Adrenal gland (tissue), 9 donors: ENCODE measurements at regions not wholly inside any gene's neighbourhood (a gene's known extent, or its start where the extent isn't known, plus 50 kb on each side); places are given as distances from the start of the nearest gene placed in this dataset.

Experiments
- DNase-seq, 7 donors: peaks; one replicate each; pipeline ENCODE4 v3.0.0-alpha.2; 2019 to 2020
- H3K27ac ChIP-seq, 5 donors: fragments of 200-600 bp; sonication (generic) in 4 of 5; 1 replicate in 3 of 5; 2 replicates in 2 of 5; pipeline versions ENCODE4 v1.5.1 to v1.8.0; 2016 to 2020; ENCODE audit warnings: mild to moderate bottlenecking in 1 of 5
- H3K27me3 ChIP-seq: fragments of 200-600 bp; 2 replicates; pipeline ENCODE4 v1.8.0; 2021
- H3K36me3 ChIP-seq, 2 donors: fragments of 200-600 bp; replicated peaks in 1 of 2; 1 replicate in 1 of 2; 2 replicates in 1 of 2; pipeline versions ENCODE4 v1.5.1 to v1.8.0; 2018 to 2022
- H3K4me1 ChIP-seq, 2 donors: fragments of 200-600 bp; replicated peaks in 1 of 2; 1 replicate in 1 of 2; 2 replicates in 1 of 2; pipeline versions ENCODE4 v1.5.1 to v1.8.0; 2018 to 2021
- H3K4me3 ChIP-seq, 4 donors: fragments of 200-600 bp; sonication (generic) in 3 of 4; one replicate each; pipeline ENCODE4 v1.5.1; 2016 to 2018
- H3K9me3 ChIP-seq, 3 donors: fragments of 200-600 bp; sonication (generic) in 1 of 3; replicated peaks in 1 of 3; 1 replicate in 2 of 3; 2 replicates in 1 of 3; pipeline versions ENCODE4 v1.5.1 to v1.8.0; 2016 to 2021
- POLR2A ChIP-seq, 2 donors: fragments of 450-650 bp; IDR thresholded peaks; one replicate each; pipeline ENCODE4 v1.6.1; 2017; ENCODE audit warnings: antibody characterized with exemption in 2 of 2, mild to moderate bottlenecking in 2 of 2, moderate library complexity in 1 of 2
- WGBS, 4 donors: extraction: QIAGEN DNeasy Blood & Tissue Kit in 2 of 4; methylation state at CpG; one replicate each; pipeline versions ENCODE4 v1.1.5 to v1.1.7; 2013 to 2017; 5-methylcytosine and 5-hydroxymethylcytosine counted together
- intact Hi-C, 2 donors: fragments of 100-400 bp; cut with DNase I; formaldehyde crosslinking; loops; one replicate each; pipeline versions ENCODE4 v1.14.1 to v1.15.0; 2022 to 2023
- TF ChIP-seq, protein P1 (sequence below), 6 experiments: fragments of 450-650 bp in 4 of 6; fragments of 200-600 bp in 2 of 6; sonication (generic) in 1 of 6; IDR thresholded peaks; 1 replicate in 5 of 6; 2 replicates in 1 of 6; pipeline versions ENCODE4 v1.5.1 to v1.8.0; 2016 to 2021; ENCODE audit warnings: antibody characterized with exemption in 6 of 6, mild to moderate bottlenecking in 2 of 6, moderate library complexity in 1 of 6
- donor health status: healthy with polysubstance abuse.
- donor health status: Bipolar disorder and iron deficiency.
- donor health status: DM: yes; HTN: yes; CAD: no.
- donor health status: DM: no; HTN: no; CAD: no.
- donor health status: DM: no; HTN: no; CAD: no.

DNA sequence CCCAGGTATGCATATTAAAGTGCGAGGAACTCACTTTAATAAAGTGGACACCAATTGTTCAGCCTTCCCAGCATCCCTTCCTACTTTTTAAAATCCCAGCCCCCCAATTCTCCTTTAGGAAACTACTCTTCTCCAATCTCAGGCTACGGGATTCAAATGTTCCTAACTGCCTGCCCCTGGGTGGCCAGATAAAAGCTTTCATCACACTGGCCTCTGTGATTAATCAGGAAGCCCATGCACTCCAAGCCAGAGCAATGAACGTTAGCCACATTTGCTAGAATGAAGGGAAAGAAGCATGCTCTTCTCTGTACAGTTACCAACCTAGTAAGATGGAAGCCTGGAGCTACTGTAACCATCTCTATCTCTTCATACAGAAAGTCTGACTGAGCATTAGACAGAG is 250.3 kb upstream of the UBE2E2 start:
- WGBS, 4 donors, result 57 to 79% (median 65%) methylated on average over 3 of the region's 3 CpGs
- Histone ChIP-seq H3K27me3 (no peaks in the 10 kb centered on the region), H3K4me1 (no peaks in the 10 kb centered on the region), H3K9me3 (no peaks in the 10 kb centered on the region), H3K27ac (no peak overlapping the region), H3K4me3 (no peak overlapping the region), H3K36me3 (no peaks in the 10 kb centered on the region)
- DNase-seq, result no peak
- intact Hi-C loops, result loop anchor here in 1 of 2 donors (10.0 kb wide), 1 partner anchor 388 kb away; no protein-coding TSS in a partner anchor
- TF ChIP-seq, protein P1, sequence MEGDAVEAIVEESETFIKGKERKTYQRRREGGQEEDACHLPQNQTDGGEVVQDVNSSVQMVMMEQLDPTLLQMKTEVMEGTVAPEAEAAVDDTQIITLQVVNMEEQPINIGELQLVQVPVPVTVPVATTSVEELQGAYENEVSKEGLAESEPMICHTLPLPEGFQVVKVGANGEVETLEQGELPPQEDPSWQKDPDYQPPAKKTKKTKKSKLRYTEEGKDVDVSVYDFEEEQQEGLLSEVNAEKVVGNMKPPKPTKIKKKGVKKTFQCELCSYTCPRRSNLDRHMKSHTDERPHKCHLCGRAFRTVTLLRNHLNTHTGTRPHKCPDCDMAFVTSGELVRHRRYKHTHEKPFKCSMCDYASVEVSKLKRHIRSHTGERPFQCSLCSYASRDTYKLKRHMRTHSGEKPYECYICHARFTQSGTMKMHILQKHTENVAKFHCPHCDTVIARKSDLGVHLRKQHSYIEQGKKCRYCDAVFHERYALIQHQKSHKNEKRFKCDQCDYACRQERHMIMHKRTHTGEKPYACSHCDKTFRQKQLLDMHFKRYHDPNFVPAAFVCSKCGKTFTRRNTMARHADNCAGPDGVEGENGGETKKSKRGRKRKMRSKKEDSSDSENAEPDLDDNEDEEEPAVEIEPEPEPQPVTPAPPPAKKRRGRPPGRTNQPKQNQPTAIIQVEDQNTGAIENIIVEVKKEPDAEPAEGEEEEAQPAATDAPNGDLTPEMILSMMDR (IDR thresholded peaks at IDR 0.05), result no peak
- TF ChIP-seq POLR2A (IDR thresholded peaks at IDR 0.05), result no peak

DNA sequence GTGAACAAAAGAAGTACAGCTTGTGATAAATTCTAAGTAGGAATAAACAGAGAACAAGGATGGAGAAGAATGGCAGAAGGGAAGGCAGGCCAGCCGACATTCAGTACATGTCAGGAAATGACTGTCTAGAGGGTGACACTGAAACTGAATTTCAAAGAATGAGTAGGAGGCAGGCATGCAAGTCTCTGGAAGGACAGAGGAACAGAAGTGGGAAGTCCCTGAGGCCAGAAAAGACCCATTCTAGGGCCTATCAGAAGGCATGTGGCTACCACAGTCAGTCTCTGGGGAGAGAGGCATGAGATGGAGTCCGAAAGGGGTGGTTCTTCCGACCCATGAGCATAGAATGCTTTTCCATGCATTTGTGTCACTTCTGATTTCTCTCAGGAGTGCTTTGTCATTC is 243.5 kb upstream of the UBE2E2 start:
- no peak overlapping the region for H3K27ac ChIP-seq
- TF ChIP-seq, protein P1 (IDR thresholded peaks at IDR 0.05), result no peak
- no peak for TF ChIP-seq POLR2A (IDR thresholded peaks at IDR 0.05)
- H3K27me3 ChIP-seq, result no peaks in the 10 kb centered on the region
- no peaks in the 10 kb centered on the region for H3K36me3 ChIP-seq
- H3K4me1 ChIP-seq, result peaks cover 0 to 4% of the 10 kb centered on the region in 2 donors
- no peaks in the 10 kb centered on the region for H3K9me3 ChIP-seq
- 44 to 69% (median 62%) methylated on average over 3 of the region's 3 CpGs for WGBS, 4 donors
- intact Hi-C loops, result loop anchor here in 1 of 2 donors (10.0 kb wide), 1 partner anchor 395 kb away; no protein-coding TSS in a partner anchor
- DNase-seq, result no peak
- H3K4me3 ChIP-seq, result no peak overlapping the region

DNA sequence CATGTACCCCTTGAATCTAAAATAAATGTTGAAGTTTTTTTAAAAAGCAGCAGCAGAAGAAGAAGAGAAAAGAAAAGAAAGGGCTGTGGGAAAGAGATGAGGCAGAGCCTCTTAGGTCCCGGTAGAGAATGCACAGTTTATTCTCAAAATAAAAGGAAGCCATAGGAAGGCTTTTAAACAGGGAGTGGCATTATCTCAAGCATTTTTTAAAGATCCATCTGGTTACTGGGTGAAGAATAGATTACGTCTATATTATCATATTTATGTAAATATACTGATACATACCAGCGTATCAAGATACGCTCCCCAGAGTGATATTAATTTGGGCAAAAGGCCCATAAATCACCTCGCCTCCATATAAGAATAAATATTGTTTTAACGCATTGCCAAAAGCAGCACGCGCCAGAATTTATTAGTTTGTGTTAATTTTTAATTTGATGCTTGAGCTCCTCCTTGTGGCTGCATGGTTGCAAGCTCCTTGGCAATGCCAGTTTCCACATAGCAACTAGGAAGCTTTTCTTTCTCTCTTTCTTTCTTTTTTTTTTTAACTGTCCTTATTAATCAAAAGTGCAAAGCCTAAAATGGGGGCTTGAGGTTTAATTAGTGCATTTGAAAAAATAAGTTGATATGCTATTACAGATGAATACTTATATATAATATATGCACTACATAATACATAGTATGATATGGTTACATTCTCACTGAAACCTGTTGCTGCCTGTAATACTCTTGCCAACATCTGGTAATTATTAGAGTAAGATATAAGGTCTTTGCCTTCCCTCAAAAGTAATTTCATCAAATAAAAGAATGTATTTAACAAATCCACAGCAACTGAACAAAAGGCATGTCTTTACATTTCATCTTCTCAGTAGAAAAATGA is 242.8 kb upstream of the UBE2E2 start:
- Histone ChIP-seq H3K27ac (no peak overlapping the region), H3K4me3 (no peak overlapping the region), H3K4me1 (peaks cover 0 to 4% of the 10 kb centered on the region in 2 donors), H3K36me3 (no peaks in the 10 kb centered on the region), H3K27me3 (no peaks in the 10 kb centered on the region), H3K9me3 (no peaks in the 10 kb centered on the region)
- peak; percentile 23 to 73 (median 36) for DNase-seq
- 13 to 19% (median 15%) methylated on average over 8 of the region's 8 CpGs for WGBS, 4 donors
- TF ChIP-seq POLR2A (IDR thresholded peaks at IDR 0.05), result no peak
- TF ChIP-seq, protein P1 (IDR thresholded peaks at IDR 0.05), result peak; percentile 48 to 80 (median 66)
- intact Hi-C loops, result loop anchor here in 1 of 2 donors (5.0 kb wide), 1 partner anchor 398 kb away; no protein-coding TSS in a partner anchor

DNA sequence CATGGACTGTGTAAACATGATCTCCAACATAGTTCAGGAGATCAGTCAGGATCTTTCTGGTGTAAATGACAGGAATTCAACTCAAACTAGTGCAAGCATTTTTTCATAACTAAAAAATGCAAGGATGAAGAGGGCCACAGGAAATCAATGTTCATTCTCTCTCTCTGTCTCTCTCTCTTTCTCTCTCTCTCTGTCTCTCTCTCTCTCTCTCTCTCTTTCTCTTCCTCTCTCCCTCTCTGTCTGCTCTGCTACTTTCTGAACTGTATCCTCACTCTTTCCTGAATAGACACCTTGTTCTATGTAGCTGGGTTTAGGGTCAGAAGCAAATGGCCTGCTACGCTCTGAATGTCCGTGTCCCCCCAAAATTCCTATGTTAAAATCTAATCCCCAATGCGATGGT is 240.9 kb upstream of the UBE2E2 start:
- no peak for DNase-seq
- intact Hi-C loops, result loop anchor here in 1 of 2 donors (5.0 kb wide), 1 partner anchor 400 kb away; no protein-coding TSS in a partner anchor
- TF ChIP-seq POLR2A (IDR thresholded peaks at IDR 0.05), result no peak
- TF ChIP-seq, protein P1 (IDR thresholded peaks at IDR 0.05), result no peak
- no peak overlapping the region for H3K4me3 ChIP-seq
- WGBS, 4 donors, result 76 to 85% (median 80%) methylated on average over 3 of the region's 3 CpGs
- no peaks in the 10 kb centered on the region for H3K36me3 ChIP-seq
- H3K4me1 ChIP-seq, result peaks cover 0 to 4% of the 10 kb centered on the region in 2 donors
- H3K9me3 ChIP-seq, result no peaks in the 10 kb centered on the region
- H3K27me3 ChIP-seq, result no peaks in the 10 kb centered on the region
- no peak overlapping the region for H3K27ac ChIP-seq
